Chondrocyte (in vitro differentiated cells): ENCODE measurements at regions not wholly inside any gene's neighbourhood (a gene's known extent, or its start where the extent isn't known, plus 50 kb on each side); places are given as distances from the start of the nearest gene placed in this dataset.

Experiments
- DNase-seq: peaks from one replicate; pipeline ENCODE4 v3.0.0; 2021; ENCODE audit warnings: mixed read lengths, low spot score
- H3K27ac Mint-ChIP-seq: one replicate; pipeline ENCODE4 v1.8.0; 2021; ENCODE audit warnings: mild to moderate bottlenecking, moderate library complexity, mixed read lengths; ENCODE audit not compliant: unreplicated experiment
- H3K27me3 Mint-ChIP-seq: 2 replicates; pipeline ENCODE4 v1.8.0; 2021; ENCODE audit warnings: low read depth, mixed read lengths
- H3K36me3 Mint-ChIP-seq: 2 replicates; pipeline ENCODE4 v1.8.0; 2021; ENCODE audit warnings: low read depth, mixed read lengths
- H3K4me1 Mint-ChIP-seq: 2 replicates; pipeline ENCODE4 v1.8.0; 2021; ENCODE audit warnings: low read depth, mild to moderate bottlenecking, mixed read lengths
- H3K4me3 Mint-ChIP-seq: one replicate; pipeline ENCODE4 v1.8.0; 2021; ENCODE audit warnings: mild to moderate bottlenecking, moderate library complexity, mixed read lengths; ENCODE audit not compliant: unreplicated experiment
- H3K9me3 Mint-ChIP-seq: 2 replicates; pipeline ENCODE4 v1.8.0; 2021; ENCODE audit warnings: low read depth, mixed read lengths
- CTCF ChIP-seq: fragments of 200-600 bp; sonication (generic); IDR thresholded peaks from 2 replicates; pipeline ENCODE4 v1.5.0; 2021; ENCODE audit warnings: antibody characterized with exemption, mild to moderate bottlenecking, moderate library complexity

GRCh38 chr13:40406405-40407120 is 259.9 kb downstream of the FOXO1 start:
- Mint-ChIP-seq H3K36me3 (peaks cover 2% of the 10 kb centered on the region), H3K27me3 (no peaks in the 10 kb centered on the region)
- DNase-seq: no peak

GRCh38 chr13:40407567-40407966 is 258.9 kb downstream of the FOXO1 start:
- Mint-ChIP-seq H3K36me3 (peaks cover 2% of the 10 kb centered on the region), H3K27me3 (no peaks in the 10 kb centered on the region), H3K4me3 (no peak overlapping the region), H3K27ac (no peak overlapping the region), H3K4me1 (peaks cover 35% of the 10 kb centered on the region), H3K9me3 (peaks cover 3% of the 10 kb centered on the region)
- DNase-seq: no peak
- TF ChIP-seq CTCF: no peak

More at GRCh38 chr13:40406405-40407120, 259.9 kb downstream of the FOXO1 start:
- H3K4me1 Mint-ChIP-seq: peaks cover 45% of the 10 kb centered on the region
- TF ChIP-seq CTCF: no peak
- peaks cover 3% of the 10 kb centered on the region for H3K9me3 Mint-ChIP-seq
- no peak overlapping the region for H3K4me3 Mint-ChIP-seq
- peak overlapping the region; percentile 49 for H3K27ac Mint-ChIP-seq

DNA sequence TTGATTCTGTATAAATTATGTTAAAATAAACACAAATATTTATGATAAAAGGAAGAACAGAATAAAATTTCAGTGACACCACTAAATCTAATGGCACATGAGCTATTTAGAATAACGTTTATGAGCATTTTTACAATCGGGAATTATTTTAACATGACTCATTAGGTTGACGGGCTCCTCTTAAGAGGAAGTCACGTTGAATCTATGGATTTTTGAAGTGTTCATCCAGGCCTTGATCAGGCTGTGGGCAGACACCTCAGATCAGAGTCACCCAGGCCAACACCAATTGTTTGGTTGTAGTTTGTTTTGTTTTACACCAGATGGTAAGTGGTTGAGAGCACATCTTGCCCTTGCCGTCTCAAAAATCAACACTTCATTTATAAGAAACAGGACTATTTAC is 257.8 kb downstream of the FOXO1 start:
- Mint-ChIP-seq H3K27ac (no peak overlapping the region), H3K36me3 (peaks cover 2% of the 10 kb centered on the region), H3K27me3 (no peaks in the 10 kb centered on the region), H3K4me3 (no peak overlapping the region), H3K4me1 (peaks cover 25% of the 10 kb centered on the region), H3K9me3 (peaks cover 3% of the 10 kb centered on the region)
- no peak for TF ChIP-seq CTCF
- no peak for DNase-seq

DNA sequence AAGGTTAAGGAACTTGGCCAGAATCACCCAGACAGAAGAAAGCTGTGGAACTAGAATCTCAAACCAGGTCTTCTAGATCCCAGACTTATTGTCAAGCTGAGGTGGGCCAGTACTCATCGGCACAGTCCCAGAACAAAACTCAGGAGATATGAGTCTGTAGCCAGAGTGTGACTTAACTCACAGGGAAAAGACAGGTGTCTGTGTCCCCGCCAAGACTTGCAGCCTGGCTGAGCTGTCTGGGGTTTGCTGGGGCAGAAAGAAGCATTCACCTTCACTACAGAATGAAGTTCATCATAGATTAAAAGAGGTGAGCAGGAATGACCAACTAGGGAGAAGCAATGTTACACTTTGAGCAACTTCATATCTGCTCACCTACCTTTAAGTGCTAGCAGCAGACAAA is 257.2 kb downstream of the FOXO1 start:
- H3K4me3 Mint-ChIP-seq: no peak overlapping the region
- TF ChIP-seq CTCF: no peak
- H3K36me3 Mint-ChIP-seq: peaks cover 2% of the 10 kb centered on the region
- no peaks in the 10 kb centered on the region for H3K27me3 Mint-ChIP-seq
- H3K9me3 Mint-ChIP-seq: peaks cover 3% of the 10 kb centered on the region
- no peak overlapping the region for H3K27ac Mint-ChIP-seq
- no peak for DNase-seq
- peaks cover 21% of the 10 kb centered on the region for H3K4me1 Mint-ChIP-seq

- Mint-ChIP-seq H3K36me3 (peaks cover 2% of the 10 kb centered on the region), H3K27me3 (no peaks in the 10 kb centered on the region)
- TF ChIP-seq CTCF: no peak
Observed at GRCh38 chr13:40410315-40410714, 256.1 kb downstream of the FOXO1 start.

More at GRCh38 chr13:40410315-40410714, 256.1 kb downstream of the FOXO1 start:
- H3K4me3 Mint-ChIP-seq: no peak overlapping the region
- H3K9me3 Mint-ChIP-seq: peaks cover 3% of the 10 kb centered on the region
- H3K4me1 Mint-ChIP-seq: peaks cover 15% of the 10 kb centered on the region
- no peak for DNase-seq
- H3K27ac Mint-ChIP-seq: no peak overlapping the region
